GM21381 (cell line): ENCODE measurements at regions not wholly inside any gene's neighbourhood (a gene's known extent, or its start where the extent isn't known, plus 50 kb on each side); places are given as distances from the start of the nearest gene placed in this dataset.
"Not testable (repeated sequence)": the region's sequence is repeated elsewhere in the genome, so short reads cannot be mapped to it uniquely, and the experiment has no call there.

ENCODE experiments used
- ATAC-seq: cut with Tn5 transposase; IDR thresholded peaks from one replicate; pipeline ENCODE4 v1.9.1; 2021; ENCODE audit warnings: mild to moderate bottlenecking, moderate library complexity; ENCODE audit not compliant: unreplicated experiment

DNA sequence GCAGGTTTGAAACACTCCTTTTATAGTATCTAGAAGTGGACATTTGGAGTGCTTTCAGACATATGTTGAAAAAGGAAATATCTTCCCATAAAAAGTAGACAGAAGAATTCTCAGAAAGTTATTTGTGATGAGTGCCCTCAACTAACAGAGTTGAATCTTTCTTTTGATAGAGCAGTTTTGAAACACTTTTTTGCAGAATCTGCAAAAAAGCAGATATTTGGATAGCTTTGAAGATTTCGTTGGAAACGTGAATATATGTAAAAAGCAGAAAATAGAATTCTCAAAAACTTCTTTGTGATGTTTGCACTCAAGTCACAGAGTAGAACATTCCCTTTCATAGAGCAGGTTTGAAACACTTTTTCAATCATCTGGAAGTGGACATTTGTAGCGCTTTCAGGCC lies 676.4 kb upstream of the ZNF337 start:
- ATAC-seq, result not testable (repeated sequence)

DNA sequence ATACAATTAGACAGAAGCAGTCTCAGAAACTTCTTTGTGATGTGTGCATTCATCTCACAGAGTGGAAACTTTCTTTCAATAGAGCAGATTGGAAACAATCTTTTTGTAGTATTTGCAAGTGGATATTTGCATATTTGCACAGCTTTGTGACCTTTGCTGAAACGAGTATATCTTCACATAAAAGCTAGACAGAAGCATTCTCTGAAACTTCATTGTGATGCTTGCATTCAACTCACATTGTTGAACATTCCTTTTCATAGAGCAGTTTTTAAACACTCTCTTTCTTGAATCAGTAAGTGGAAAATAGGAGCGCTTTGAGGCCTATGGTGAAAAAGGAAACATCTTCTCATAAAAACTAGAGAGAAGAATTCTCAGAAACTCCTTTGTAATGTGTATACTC lies 657.9 kb upstream of the ZNF337 start:
- ATAC-seq, result no peak

DNA sequence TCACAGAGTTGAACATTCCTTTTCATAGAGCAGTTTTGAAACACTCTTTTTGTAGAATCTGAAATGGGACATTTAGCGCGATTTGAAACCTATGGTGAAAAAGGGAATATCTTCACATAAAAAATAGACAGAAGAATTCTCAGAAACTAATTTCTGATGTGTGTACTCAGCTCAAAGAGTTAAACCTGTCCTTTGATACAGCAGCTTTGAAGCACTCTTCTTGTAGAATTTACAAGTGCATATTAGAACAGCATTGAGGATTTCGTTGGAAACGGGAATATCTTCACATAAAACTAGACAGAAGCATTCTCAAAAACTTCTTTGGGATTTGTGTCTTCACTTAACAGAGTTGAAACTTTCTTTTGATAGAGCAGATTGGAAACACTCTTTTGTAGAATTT lies 650.7 kb upstream of the ZNF337 start:
- no peak for ATAC-seq

GRCh38 chr20:26340460-26341065 lies 643.9 kb upstream of the ZNF337 start:
- ATAC-seq, result not testable (repeated sequence)

DNA sequence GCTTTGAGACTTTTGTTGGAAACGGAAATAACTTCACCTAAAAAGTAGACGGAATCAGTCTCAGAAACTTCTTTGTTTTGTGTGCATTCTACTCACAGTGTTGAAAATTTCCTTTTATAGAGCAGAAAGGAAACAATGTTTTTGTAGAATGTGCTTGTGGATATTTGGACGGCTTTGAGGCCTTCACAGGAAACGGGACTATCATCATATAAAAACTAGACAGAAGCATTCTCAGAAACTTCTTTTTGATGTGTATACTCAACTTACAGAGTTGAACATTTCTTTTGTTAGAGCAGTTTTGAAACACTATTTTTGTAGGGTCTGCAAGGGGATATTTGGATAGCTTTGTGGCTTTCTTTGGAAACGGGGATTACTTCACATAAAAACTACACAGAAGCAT lies 627.5 kb upstream of the ZNF337 start:
- ATAC-seq, result no peak

DNA sequence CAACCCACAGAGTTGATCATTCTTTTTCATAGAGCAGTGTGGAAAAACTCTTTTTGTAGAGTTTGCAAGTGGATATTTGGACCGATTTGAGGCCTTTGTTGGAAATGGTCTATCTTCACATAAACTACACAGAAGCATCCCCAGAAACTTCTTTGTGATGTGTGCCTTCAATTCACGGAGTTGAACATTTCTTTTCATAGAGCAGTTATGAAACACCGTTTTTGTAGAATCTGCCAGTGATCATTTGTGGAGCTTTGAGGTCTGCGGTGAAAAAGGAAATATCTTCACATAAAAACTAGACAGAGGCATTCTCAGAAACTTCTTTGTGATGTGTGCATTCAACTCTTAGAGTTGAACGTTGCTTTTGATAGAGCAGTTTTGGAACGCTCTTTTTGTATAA lies 618.4 kb upstream of the ZNF337 start:
- no peak for ATAC-seq

DNA sequence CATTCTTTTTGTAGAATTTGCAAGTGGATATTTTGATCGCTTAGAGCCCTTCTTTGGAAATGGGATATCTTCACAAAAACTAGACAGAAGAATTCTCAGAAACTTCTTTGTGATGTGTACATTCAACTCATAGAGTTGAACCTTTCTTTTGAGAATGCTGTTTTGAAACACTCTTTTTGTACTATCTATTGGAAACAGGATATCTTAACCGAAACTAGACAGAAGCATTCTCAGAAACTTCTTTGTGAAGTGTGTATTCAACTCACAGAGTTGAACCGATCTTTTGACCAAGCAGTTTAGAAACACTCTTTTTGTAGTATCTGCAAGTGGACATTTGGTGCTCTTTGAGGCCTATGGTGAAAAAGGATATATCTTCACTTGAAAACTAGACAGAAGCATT lies 613.1 kb upstream of the ZNF337 start:
- ATAC-seq, result not testable (repeated sequence)

DNA sequence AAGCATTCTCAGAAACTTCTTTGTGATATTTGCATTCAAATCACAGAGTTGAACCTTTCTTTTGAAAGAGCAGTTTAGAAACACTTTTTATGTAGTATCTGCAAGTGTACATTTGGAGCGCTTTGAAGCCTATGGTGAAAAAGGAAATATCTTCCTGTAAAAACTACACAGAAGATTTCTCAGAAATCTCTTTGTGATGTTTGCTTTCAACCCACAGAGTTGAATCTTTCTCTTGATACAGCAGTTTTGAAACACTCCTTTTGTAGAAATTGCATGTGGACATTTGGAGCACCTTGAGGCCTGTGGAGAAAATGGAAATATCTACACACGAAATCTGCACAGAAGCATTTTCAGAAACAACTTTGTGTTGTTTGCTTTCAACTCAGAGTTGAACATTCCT lies 612.3 kb upstream of the ZNF337 start:
- no peak for ATAC-seq

- ATAC-seq, result no peak
Observed at GRCh38 chr20:26295006-26295405, 598.4 kb upstream of the ZNF337 start.

- ATAC-seq, result not testable (repeated sequence)
Observed at GRCh38 chr20:26288379-26289061, 591.9 kb upstream of the ZNF337 start.

DNA sequence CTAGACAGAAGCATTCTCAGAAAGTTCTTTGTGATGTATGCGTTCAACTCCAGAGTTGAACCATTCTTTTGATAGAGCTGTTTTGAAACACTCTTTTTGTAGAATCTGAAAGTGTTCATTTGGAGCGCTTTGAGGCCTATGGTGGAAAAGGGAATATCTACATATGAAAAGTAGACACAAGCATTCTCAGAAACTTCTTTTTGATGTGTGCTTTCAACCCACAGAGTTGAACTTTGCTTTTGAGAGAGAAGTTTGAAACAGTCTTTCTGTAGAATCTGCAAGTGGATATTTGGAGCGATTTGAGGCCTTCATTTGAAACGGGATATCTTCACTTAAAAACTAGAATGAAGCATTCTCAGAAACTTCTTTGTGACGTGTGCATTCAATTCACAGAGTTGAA lies 582.6 kb upstream of the ZNF337 start:
- no peak for ATAC-seq

GRCh38 chr20:26277339-26277738 lies 580.7 kb upstream of the ZNF337 start:
- no peak for ATAC-seq

DNA sequence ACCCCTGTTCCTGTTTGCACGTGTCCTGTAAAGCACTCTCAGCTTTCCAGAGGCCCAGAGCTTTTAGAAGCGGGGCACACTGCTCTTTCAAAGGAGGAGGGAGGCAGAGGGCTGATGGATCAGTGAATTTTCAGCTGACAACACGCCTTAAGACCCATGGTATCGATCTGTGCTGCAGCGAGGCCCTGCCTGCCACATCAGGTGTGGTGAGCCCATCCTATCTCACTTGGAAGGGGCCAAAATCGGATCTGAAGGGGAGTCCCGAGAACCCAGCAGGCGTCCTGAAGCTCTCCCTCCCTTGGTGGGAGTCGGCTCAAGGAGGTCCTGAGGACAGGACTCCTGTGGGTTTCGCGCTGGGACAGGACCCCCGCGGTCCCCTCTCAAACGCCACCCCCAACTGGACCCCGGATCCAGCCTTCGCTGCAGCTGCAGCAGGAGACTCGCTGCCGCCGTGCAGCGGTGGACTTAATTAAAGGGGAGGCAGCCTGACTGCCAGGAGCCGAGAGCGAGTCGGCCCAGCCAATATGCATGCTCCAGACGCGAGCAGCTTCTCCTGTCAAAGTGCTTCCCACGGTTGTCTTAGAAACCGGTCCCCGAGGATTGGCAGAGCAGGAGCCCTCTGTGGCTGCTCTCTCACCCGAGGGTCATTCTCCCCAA lies 580.0 kb upstream of the ZNF337 start:
- no peak for ATAC-seq

- not testable (repeated sequence) for ATAC-seq
Observed at GRCh38 chr20:26268762-26269161, 572.1 kb upstream of the ZNF337 start.

DNA sequence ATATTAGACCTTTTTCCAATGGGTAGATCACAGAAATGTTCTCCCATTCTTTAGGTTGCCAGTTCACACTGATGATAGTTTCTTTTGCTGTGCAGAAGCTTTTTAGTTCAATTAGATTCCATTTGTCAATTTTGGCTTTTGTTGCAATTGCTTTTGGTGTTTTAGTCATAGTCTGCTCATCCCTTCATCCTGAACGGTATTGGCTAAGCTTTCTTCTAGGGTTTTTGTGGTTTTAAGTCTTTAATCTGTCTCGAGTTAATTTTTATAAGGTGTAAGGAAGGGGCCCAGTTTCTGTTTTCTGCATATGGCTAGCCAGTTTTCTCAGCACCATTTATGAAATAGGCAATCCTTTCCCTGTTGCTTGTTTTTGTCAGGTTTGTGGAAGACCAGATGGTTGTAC lies 564.3 kb upstream of the ZNF337 start:
- not testable (repeated sequence) for ATAC-seq

DNA sequence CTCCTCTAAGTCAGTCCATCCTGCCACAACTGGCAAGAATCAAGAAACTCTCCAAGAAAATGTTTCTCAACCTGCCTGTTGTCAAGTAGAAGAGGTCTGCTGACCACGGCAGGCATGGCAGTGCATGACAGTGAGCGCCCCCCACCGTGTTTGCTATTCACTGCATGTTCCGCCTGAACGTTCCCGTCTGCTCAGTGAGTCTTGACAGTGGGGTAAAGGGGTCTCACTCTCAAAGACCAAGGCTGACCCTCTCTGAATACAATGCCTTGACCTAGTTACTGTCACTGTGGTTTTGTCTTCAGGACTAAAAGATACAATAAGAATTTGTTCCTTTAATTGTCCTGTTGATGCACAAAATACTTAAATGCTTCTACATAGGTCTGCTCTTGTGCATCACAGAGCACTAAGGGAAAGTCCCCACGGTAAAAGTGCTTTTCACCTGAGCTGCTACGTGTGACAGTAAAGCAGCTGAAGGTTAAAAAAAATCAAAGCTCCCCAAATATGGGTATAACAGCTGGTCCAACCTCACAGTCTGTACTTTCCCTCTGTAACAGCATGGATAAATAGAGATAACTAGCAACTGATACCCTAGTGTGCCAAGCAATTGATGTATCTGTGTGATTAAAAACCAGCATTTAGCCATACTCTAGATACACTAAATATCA lies 555.8 kb upstream of the ZNF337 start:
- not testable (repeated sequence) for ATAC-seq

DNA sequence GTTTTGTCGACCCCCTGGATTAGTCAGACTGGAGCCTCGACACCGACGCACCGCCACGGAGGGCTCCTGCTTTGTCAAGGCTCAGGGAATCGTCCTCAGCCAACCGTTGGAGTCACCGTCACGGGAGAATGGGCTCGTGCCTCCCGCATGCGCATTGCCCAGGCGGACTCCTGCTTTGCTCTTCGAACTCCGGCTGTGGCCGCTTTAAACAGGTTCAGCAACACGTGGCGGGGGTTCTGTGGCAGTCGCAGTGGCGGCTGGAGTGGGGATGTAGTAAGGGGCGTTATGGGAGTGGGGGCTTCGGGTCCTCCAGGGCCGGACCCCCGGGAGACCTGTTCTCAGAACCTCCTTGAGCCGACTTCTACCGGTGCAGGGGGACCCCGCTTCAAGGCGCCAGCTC lies 554.7 kb upstream of the ZNF337 start:
- ATAC-seq, result not testable (repeated sequence)

DNA sequence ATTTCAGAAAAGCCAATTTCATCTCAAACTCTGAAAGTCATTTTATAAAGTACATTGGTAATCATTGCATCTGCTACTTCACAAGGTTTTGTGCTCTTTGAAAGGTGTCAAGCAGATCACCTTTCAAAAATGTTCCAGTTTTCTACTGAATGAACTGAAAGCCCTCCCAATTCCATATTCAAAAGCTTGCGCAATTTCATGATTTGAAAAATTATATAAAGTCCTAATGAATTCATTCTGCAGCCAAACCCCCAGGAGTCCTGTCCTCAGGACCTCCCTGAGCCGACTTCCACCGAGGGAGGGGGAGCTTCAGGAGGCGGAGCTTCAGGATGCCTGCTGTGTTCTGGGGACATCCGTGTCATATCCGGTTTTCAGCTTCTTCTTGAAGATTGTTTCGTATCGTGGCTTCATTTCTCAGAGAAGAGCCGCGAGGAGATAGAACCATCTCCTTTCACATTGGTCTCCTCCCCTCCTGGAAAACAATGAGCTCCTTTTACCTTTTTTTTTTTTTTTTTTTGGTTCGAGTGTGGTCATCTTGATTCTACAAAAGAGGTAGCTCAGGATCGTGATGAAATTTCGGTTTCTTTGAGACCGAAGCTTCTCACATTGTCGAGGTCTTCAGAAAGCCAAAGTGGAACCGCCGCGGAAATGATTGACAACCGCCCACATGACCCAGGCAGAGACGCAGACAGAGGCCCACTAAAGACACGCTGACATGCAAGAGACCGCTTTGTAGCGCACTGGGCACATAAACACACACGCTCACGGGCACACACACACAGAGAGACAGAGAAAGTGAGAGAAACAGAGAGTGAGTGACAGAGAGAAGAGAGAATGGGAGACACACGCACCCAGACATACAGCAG lies 553.8 kb upstream of the ZNF337 start:
- not testable (repeated sequence) for ATAC-seq

- ATAC-seq, result no peak
Observed at GRCh38 chr20:26243731-26244130, 547.1 kb upstream of the ZNF337 start.

- not testable (repeated sequence) for ATAC-seq
Observed at GRCh38 chr20:26220609-26221008, 524.0 kb upstream of the ZNF337 start.

DNA sequence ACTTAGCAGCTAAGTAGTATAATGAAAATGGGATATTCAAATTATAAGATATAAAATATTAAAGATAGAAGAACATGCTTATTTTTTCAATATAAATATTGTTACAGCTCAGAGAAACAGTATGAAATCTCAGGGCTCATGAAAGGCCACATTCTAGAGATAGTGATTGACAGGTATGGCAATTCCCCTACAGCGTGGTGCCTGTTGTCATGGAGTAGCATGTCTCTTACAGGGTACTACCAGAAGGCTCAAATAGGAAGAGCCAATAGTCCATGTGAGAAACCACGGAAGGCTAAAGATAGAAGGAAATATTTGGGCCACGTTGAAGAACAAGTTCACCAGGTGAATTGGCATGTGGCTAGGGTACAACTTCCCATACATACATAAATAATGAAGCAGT lies 522.9 kb upstream of the ZNF337 start:
- ATAC-seq, result not testable (repeated sequence)
